ENCODE measurements at regions not wholly inside any gene's neighbourhood (a gene's known extent, or its start where the extent isn't known, plus 50 kb on each side); places are given as distances from the start of the nearest gene placed in this dataset.

GRCh38 chr13:78909276-78909675, 250.3 kb upstream of the OBI1 start:
- TF ChIP-seq, protein P1, sequence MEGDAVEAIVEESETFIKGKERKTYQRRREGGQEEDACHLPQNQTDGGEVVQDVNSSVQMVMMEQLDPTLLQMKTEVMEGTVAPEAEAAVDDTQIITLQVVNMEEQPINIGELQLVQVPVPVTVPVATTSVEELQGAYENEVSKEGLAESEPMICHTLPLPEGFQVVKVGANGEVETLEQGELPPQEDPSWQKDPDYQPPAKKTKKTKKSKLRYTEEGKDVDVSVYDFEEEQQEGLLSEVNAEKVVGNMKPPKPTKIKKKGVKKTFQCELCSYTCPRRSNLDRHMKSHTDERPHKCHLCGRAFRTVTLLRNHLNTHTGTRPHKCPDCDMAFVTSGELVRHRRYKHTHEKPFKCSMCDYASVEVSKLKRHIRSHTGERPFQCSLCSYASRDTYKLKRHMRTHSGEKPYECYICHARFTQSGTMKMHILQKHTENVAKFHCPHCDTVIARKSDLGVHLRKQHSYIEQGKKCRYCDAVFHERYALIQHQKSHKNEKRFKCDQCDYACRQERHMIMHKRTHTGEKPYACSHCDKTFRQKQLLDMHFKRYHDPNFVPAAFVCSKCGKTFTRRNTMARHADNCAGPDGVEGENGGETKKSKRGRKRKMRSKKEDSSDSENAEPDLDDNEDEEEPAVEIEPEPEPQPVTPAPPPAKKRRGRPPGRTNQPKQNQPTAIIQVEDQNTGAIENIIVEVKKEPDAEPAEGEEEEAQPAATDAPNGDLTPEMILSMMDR (IDR thresholded peaks at IDR 0.05), result no peak
- TF ChIP-seq EZH2 (IDR thresholded peaks at IDR 0.05; ENCODE audit: borderline replicate concordance, insufficient read depth, low read depth, low read length, poor library complexity, severe bottlenecking), result no peak
